IMR-90 (cell line): ENCODE measurements at regions not wholly inside any gene's neighbourhood (a gene's known extent, or its start where the extent isn't known, plus 50 kb on each side); places are given as distances from the start of the nearest gene placed in this dataset.

Source experiments
- ATAC-seq: fragments of 200-7000 bp; cut with Tn5 transposase; 2 replicates; pipeline ENCODE4 v1.9.1; 2020; ENCODE audit warnings: low read depth, mild to moderate bottlenecking, moderate library complexity
- BruUV-seq: library from RNA; stranded (reverse); fragments of 400-500 nt; replicated peaks from 2 replicates; lab custom pipeline; 2021; lab: Mats Ljungman, UMichigan
- CTCF ChIA-PET: fragments of 300-600 bp; formaldehyde crosslinking; extraction: SDS; loops from one replicate; lab custom pipeline; 2021; ENCODE audit warnings: antibody characterized with exemption; lab: Yijun Ruan, JAX
- POLR2A ChIA-PET: fragments of 300-600 bp; sonication (Branson Sonifier 250); formaldehyde crosslinking; loops from one replicate; lab custom pipeline; 2022; ENCODE audit warnings: antibody characterized with exemption; ENCODE audit not compliant: unreplicated experiment; lab: Charles Lee
- DNase-seq: peaks from one replicate; pipeline ENCODE4 v3.0.0; 2013
- H2AFZ ChIP-seq: replicated peaks from 2 replicates; pipeline ENCODE3; 2013; ENCODE audit warnings: low read length, mild to moderate bottlenecking; ENCODE audit not compliant: poor library complexity
- H2AK5ac ChIP-seq: 2 replicates; pipeline ENCODE4 v1.6.1; 2013; ENCODE audit warnings: low read depth, low read length, inconsistent platforms
- H2AK9ac ChIP-seq: replicated peaks from 2 replicates; pipeline ENCODE3; 2013; ENCODE audit warnings: mild to moderate bottlenecking, low read depth, low read length, moderate library complexity; ENCODE audit not compliant: poor library complexity
- H2BK120ac ChIP-seq: 2 replicates; pipeline ENCODE4 v1.6.1; 2013; ENCODE audit warnings: low read depth, low read length, inconsistent platforms
- H2BK15ac ChIP-seq: 3 replicates; pipeline ENCODE4 v1.6.1; 2013; ENCODE audit warnings: low read depth, low read length, inconsistent platforms
- H2BK20ac ChIP-seq: 2 replicates; pipeline ENCODE4 v1.6.1; 2013; ENCODE audit warnings: low read depth, mild to moderate bottlenecking, inconsistent platforms, low read length, moderate library complexity
- H2BK5ac ChIP-seq: 2 replicates; pipeline ENCODE4 v1.6.1; 2013; ENCODE audit warnings: mild to moderate bottlenecking, low read depth, low read length, inconsistent platforms; ENCODE audit not compliant: poor library complexity, severe bottlenecking
- H3K14ac ChIP-seq: replicated peaks from 2 replicates; pipeline ENCODE4 v1.6.1; 2013; ENCODE audit warnings: low read depth, low read length, inconsistent platforms
- H3K18ac ChIP-seq: 2 replicates; pipeline ENCODE4 v1.6.1; 2013; ENCODE audit warnings: low read depth, low read length, control low read depth
- H3K23ac ChIP-seq: 2 replicates; pipeline ENCODE4 v1.6.1; 2013; ENCODE audit warnings: low read depth, low read length, inconsistent platforms
- H3K27ac ChIP-seq: 2 replicates; pipeline ENCODE4 v1.5.1; 2013; ENCODE audit warnings: mild to moderate bottlenecking, control low read depth, low read length; ENCODE audit not compliant: insufficient read depth
- H3K27me3 ChIP-seq: 2 replicates; pipeline ENCODE4 v1.6.1; 2013; ENCODE audit warnings: low read length; ENCODE audit not compliant: control insufficient read depth, insufficient read depth
- H3K36me3 ChIP-seq: 2 replicates; pipeline ENCODE4 v1.6.1; 2013; ENCODE audit warnings: low read length, mixed read lengths; ENCODE audit not compliant: control insufficient read depth, insufficient read depth
- H3K4ac ChIP-seq: 2 replicates; pipeline ENCODE4 v1.6.1; 2013; ENCODE audit warnings: low read depth, low read length, inconsistent platforms
- H3K4me1 ChIP-seq: 2 replicates; pipeline ENCODE4 v1.6.1; 2013; ENCODE audit warnings: low read length, mixed read lengths; ENCODE audit not compliant: control insufficient read depth, insufficient read depth
- H3K4me2 ChIP-seq: 2 replicates; pipeline ENCODE4 v1.6.1; 2013; ENCODE audit warnings: low read depth, mild to moderate bottlenecking, control low read depth, low read length, moderate library complexity
- H3K4me3 ChIP-seq: 2 replicates; pipeline ENCODE4 v1.5.1; 2013; ENCODE audit warnings: low read depth, mild to moderate bottlenecking, control low read depth, low read length, moderate library complexity; ENCODE audit not compliant: insufficient read depth
- H3K56ac ChIP-seq: 2 replicates; pipeline ENCODE4 v1.6.1; 2013; ENCODE audit warnings: low read length, inconsistent platforms; ENCODE audit not compliant: insufficient read depth; ENCODE audit errors: extremely low read depth
- H3K79me1 ChIP-seq, 2 experiments: 2 replicates each; pipeline ENCODE4 v1.6.1; 2013; ENCODE audit warnings: low read length in 2 of 2, inconsistent platforms in 1 of 2, low read depth in 1 of 2
- H3K9ac ChIP-seq: 2 replicates; pipeline ENCODE4 v1.6.1; 2013; ENCODE audit warnings: low read depth, low read length, control low read depth
- H3K9me1 ChIP-seq: 2 replicates; pipeline ENCODE4 v1.6.1; 2013; ENCODE audit warnings: low read length, inconsistent platforms; ENCODE audit not compliant: insufficient read depth
- H3K9me3 ChIP-seq: 2 replicates; pipeline ENCODE4 v1.6.1; 2013; ENCODE audit warnings: low read length; ENCODE audit not compliant: control insufficient read depth, insufficient read depth
- H4K20me1 ChIP-seq: 2 replicates; pipeline ENCODE4 v1.6.1; 2013; ENCODE audit warnings: low read length, inconsistent platforms; ENCODE audit not compliant: insufficient read depth
- H4K5ac ChIP-seq: 2 replicates; pipeline ENCODE4 v1.6.1; 2013; ENCODE audit warnings: mild to moderate bottlenecking, low read depth, low read length, control low read depth
- H4K8ac ChIP-seq, 2 experiments: 2 replicates each; pipeline ENCODE4 v1.6.1; 2013; ENCODE audit warnings: low read depth in 2 of 2, low read length in 2 of 2, control low read depth in 1 of 2, inconsistent platforms in 1 of 2
- H4K91ac ChIP-seq: 2 replicates; pipeline ENCODE4 v1.6.1; 2013; ENCODE audit warnings: low read depth, low read length, inconsistent platforms; ENCODE audit not compliant: insufficient read depth
- CHD1 ChIP-seq: IDR thresholded peaks from 2 replicates; pipeline ENCODE4 v1.6.1; 2012; ENCODE audit warnings: low read depth, low read length, improper control_type of control experiment
- ELK1 ChIP-seq: fragments of 150-350 bp; IDR thresholded peaks from 2 replicates; pipeline ENCODE4 v1.6.1; 2016; ENCODE audit warnings: low read depth, mild to moderate bottlenecking, low read length, moderate library complexity, borderline replicate concordance
- FOS ChIP-seq: fragments of 150-350 bp; IDR thresholded peaks from 2 replicates; pipeline ENCODE4 v1.6.1; 2016; ENCODE audit warnings: low read depth, low read length
- MXI1 ChIP-seq: IDR thresholded peaks from 2 replicates; pipeline ENCODE4 v1.6.1; 2012; ENCODE audit warnings: low read depth, mild to moderate bottlenecking, low read length, moderate library complexity, borderline replicate concordance
- NFE2L2 ChIP-seq: fragments of 150-350 bp; IDR thresholded peaks from 2 replicates; pipeline ENCODE4 v1.6.1; 2016; ENCODE audit warnings: low read depth, mild to moderate bottlenecking, low read length
- POLR2A ChIP-seq: IDR thresholded peaks from 2 replicates; pipeline ENCODE4 v1.6.1; 2012; ENCODE audit warnings: mild to moderate bottlenecking, low read depth, low read length
- RAD21 ChIP-seq: IDR thresholded peaks from 2 replicates; pipeline ENCODE4 v1.6.1; 2012; ENCODE audit warnings: low read length, improper control_type of control experiment
- RCOR1 ChIP-seq: IDR thresholded peaks from 2 replicates; pipeline ENCODE4 v1.6.1; 2012; ENCODE audit warnings: mild to moderate bottlenecking, low read length, improper control_type of control experiment; ENCODE audit not compliant: insufficient replicate concordance
- RFX5 ChIP-seq: IDR thresholded peaks from 2 replicates; pipeline ENCODE4 v1.8.0; 2012; ENCODE audit warnings: low read depth, mild to moderate bottlenecking, low read length, moderate library complexity
- SMC3 ChIP-seq: fragments of 150-350 bp; IDR thresholded peaks from 2 replicates; pipeline ENCODE4 v1.6.1; 2016; ENCODE audit warnings: low read depth, mild to moderate bottlenecking, antibody characterized with exemption, low read length, moderate library complexity
- USF2 ChIP-seq: fragments of 150-350 bp; IDR thresholded peaks from 2 replicates; pipeline ENCODE4 v1.6.1; 2017; ENCODE audit warnings: mild to moderate bottlenecking, antibody characterized with exemption, low read length, low read depth
- WGBS, 2 experiments: methylation state at CpG; one replicate each; pipeline versions ENCODE4 v1.1.5 to v1.1.7; 2013; ENCODE audit warnings: missing lambda C conversion rate in 2 of 2; ENCODE audit not compliant: insufficient read length in 1 of 2; ENCODE audit errors: extremely low coverage in 2 of 2; 5-methylcytosine and 5-hydroxymethylcytosine counted together
- dilution Hi-C: fragments of 300-500 bp; cut with HindIII; formaldehyde crosslinking; loops from one replicate; pipeline ENCODE4 v1.14.3; 2018; ENCODE audit warnings: low sequenced_read_pairs; ENCODE audit not compliant: unreplicated experiment
- in situ Hi-C: fragments of 300-500 bp; cut with MboI; formaldehyde crosslinking; loops from 3 replicates; pipeline ENCODE4 v1.14.3; 2019; ENCODE audit warnings: low sequenced_read_pairs, inconsistent platforms, mixed read lengths
- intact Hi-C: fragments of 100-400 bp; cut with micrococcal nuclease; formaldehyde crosslinking; loops from 2 replicates; pipeline ENCODE4 v1.10.0; 2022

- no peak overlapping the region for H3K27ac ChIP-seq
- dilution Hi-C loops = no loop called here
- no peak overlapping the region for H4K5ac ChIP-seq
- H2BK5ac ChIP-seq = no peak overlapping the region
- no peaks in the 10 kb centered on the region for H3K9me1 ChIP-seq
- H3K9me3 ChIP-seq = peaks cover 9% of the 10 kb centered on the region; the same call in 1 of the 2 replicates
- DNase-seq (no peak), ATAC-seq (no peak)
- no peaks in the 10 kb centered on the region for H4K20me1 ChIP-seq
- no peak overlapping the region for H2AK9ac ChIP-seq
- WGBS, 2 experiments = 45% methylated on average over 2 of the region's 6 CpGs; no CpG with 5 or more reads in 1 of the 2 experiments
- in situ Hi-C loops = no loop called here
- H3K36me3 ChIP-seq = no peaks in the 10 kb centered on the region
- H2AFZ ChIP-seq = no peak overlapping the region
- no peak overlapping the region for H2BK120ac ChIP-seq
- H2AK5ac ChIP-seq = no peak overlapping the region
- no peaks in the 10 kb centered on the region for H3K79me1 ChIP-seq
- no peak overlapping the region for H4K8ac ChIP-seq
- H3K4me2 ChIP-seq = no peak overlapping the region
- H3K27me3 ChIP-seq = no peaks in the 10 kb centered on the region
- no peak overlapping the region for H3K14ac ChIP-seq
- ChIA-PET POLR2A (no interaction called here), CTCF (interaction anchor here (0.7 kb wide), 1 partner anchor 318 kb away, joined by 3 read pairs; no protein-coding TSS in a partner anchor)
- H2BK15ac ChIP-seq = no peak overlapping the region
- H3K23ac ChIP-seq = no peak overlapping the region
- no peaks in the 10 kb centered on the region for H3K4me1 ChIP-seq
- no TSS peak for BruUV-seq
- H3K4ac ChIP-seq = no peak overlapping the region
- H4K91ac ChIP-seq = no peak overlapping the region
- H3K56ac ChIP-seq = no peak overlapping the region
- no peak for TF ChIP-seq ELK1
- TF ChIP-seq RFX5 = no peak
- TF ChIP-seq NFE2L2 = no peak
- TF ChIP-seq MXI1 = no peak
- no peak for TF ChIP-seq RAD21
- no peak for TF ChIP-seq USF2
- no peak for TF ChIP-seq CHD1
- TF ChIP-seq FOS = no peak
- TF ChIP-seq RCOR1 = no peak
- TF ChIP-seq POLR2A = no peak
- no peak for TF ChIP-seq SMC3
- H3K18ac ChIP-seq = no peak overlapping the region
- no peak overlapping the region for H3K4me3 ChIP-seq
- intact Hi-C loops = no loop called here
- H2BK20ac ChIP-seq = no peak overlapping the region
- no peak overlapping the region for H3K9ac ChIP-seq
These were observed 333.5 kb downstream of the NPIPA8 start for GRCh38 chr16:18003033-18003432.
